HT-29 (cell line): ENCODE measurements at regions not wholly inside any gene's neighbourhood (a gene's known extent, or its start where the extent isn't known, plus 50 kb on each side); places are given as distances from the start of the nearest gene placed in this dataset.

Experiments
- DNase-seq: peaks from one replicate; pipeline ENCODE4 v3.0.0-alpha.2; 2015; ENCODE audit warnings: low spot score

DNA sequence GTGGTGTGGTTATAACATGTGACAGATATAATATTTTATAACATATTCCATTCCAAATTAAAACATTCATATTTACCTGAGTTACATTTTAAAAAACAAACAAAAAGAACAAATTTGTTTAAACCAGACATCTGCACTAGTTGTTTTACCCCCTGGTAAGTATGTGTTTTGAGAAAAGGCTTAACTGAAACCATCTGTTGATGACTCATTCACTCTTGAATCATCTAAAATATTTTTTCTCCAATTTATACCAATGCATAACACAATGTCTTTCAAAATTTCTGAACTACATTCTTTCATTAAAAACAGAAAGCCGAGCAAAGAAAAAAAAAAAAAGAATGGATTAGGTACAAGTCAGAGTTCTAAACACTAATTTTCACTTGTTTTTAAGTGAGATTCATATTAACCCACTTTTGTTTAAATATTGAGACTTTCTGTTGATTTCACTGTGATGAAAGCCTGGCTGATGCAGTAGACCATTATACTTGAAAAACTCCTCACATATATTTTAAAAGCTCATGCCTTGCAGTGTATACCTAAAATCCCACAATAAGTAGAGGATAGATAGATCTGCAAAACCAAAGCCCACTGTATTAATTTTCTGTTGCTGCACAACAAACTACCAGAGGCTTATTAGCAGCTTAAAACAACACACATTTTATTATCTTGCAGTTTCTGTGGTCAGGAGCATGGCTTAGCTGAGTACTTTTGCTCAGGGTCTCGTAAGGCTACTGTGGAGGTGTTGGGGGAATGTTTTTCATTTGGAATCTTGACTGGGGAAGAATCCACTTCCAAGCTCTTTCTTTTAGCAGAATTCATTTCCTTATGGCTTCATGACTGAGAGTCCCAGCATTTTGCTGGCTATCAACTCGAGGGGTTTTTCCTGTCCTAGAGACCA lies 221.5 kb downstream of the PCDH18 start:
- no peak for DNase-seq

DNA sequence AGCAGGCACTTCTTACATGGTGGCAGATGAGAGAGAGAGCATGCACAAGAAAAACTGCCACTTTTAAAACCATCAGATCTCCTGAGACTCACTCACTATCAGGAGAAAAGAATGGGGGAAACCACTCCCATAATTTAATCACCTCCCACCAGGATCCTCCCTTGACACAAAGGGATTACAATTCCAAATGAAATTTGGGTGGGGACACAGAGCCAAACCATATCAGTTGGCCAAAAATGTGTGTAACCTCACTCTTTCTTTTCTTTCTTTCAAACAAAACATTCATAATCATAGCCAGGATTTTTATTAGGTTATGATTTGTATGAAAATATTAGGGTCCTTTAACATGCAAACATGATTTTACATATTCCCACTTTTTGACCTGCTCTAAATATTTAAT lies 222.1 kb downstream of the PCDH18 start:
- DNase-seq = no peak

DNA sequence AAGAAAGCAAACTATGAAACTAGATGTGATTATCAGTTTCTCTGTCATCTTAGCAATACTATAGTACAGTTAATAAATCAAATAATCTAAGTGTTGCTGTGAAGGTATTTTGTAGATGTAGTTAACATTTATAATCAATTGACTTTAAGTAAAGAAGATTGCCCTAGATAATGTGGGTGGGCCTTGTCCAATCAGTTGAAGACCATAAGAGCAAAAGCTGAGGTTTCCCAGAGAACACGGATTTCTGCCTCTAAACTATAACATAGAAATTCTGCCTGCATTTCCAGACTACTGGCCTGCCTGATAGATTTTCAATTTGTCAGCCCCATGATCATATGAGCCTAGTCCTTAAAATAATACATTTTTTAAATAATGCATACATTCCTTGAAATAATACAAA lies 222.9 kb downstream of the PCDH18 start:
- no peak for DNase-seq

DNA sequence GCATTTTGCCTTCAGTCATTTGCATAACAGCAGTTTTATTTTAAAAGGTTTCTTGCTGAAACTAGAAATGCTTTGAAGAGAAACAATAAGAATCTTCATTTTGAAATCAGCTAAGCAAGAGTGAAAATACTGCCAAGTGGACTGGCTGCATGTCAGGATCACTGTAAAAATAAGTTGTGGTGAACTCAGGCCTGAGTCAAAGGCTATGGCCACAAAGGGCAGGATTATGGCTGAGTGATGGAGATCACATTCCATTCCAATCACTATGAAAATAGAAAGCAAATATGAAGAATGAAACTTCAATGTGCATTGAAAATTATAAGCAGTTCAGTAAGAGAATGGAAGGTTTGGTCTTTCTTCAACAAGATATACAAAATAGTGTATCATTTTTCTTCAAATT lies 224.5 kb downstream of the PCDH18 start:
- DNase-seq = no peak

DNA sequence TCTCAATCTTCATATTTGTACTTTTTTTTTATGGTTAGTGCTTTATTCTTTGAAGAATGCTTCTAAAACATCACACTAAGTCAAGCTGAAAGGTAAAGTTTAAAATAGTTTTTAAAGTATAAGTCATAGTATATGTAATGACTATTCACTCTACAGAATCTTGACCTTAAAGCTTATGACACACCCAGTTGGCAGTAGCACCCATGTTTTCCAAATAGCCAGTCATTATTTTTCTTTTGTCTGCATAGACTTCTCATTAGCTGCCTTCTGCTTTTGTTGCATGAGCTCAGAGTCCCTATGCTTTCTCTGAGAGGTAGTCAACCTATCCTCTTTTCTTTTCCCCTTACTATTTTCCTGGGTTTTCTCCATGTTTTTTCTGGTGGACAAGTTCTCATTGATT lies 231.5 kb downstream of the PCDH18 start:
- DNase-seq = no peak

DNA sequence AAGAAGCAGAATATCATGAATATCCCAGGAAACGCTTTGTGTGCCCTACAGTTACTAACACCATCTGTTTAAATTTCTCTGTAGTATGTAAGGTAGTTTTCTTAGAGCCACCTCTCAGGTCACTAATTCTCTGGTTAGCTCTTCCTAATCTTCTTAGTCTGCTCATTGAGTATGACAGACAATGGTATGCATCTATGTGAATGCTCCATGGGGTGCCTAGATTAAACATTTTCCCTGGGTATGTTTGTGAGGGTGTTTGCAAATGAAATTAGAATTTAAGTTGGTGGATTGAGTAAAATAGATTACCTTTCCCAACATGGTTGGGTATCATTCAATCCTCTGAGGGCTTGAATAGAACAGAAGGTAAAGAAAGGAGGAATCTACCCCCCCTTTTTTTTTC lies 233.0 kb downstream of the PCDH18 start:
- DNase-seq = no peak

DNA sequence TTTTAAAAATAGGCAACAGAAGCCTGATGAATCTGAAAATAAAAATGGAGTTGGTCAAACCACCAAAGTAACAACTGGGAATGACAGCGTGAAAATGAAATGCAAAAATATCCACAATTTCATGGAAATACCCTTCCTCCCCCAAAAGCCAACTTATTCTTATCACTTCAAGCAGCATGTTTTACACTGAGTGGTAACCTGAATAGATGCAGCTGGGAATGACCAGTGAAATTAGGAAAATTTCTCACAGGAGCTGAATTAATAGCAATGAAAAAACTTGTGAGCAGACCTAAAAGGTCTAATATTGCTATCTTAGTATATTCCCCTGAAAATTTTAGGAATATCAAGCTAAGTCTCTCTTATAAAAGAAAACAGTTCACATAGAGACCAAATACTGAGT lies 239.0 kb downstream of the PCDH18 start:
- DNase-seq = no peak

DNA sequence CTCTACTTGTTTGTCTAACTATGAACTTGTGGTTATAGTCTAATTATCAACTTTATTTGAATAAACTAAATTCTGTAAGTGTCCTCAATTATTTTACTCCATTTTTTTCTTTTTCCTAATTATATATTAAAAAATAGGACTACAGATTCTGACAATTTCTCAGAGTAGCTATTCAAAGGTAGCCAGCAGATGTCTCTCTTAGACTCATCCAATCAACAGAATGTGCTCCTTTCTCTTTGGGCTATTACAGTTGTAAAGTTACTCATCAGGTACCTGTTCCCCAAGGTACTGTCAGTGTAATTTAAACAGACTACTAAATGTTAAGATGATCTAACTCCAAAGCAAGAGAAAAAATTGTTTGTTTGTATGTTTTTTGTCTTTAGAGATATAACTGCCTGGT lies 248.6 kb downstream of the PCDH18 start:
- no peak for DNase-seq

DNA sequence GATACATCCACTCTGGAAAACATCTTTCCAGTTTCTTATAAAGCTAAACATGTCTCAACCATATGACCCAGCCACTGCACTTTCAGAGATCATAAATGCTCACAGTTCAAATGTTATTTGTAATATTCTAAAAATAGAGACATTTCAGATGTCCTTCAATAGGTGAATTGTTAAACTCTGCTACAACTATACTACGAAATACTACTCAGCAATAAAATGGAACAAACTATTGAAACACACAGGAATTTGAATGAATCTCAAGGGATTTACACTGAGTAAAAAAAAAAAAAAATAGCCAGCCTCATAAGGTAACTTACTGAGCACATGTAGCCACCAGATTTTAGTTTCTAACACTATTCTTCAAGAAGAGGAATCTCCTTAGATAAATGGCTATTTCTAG lies 253.9 kb downstream of the PCDH18 start:
- no peak for DNase-seq

DNA sequence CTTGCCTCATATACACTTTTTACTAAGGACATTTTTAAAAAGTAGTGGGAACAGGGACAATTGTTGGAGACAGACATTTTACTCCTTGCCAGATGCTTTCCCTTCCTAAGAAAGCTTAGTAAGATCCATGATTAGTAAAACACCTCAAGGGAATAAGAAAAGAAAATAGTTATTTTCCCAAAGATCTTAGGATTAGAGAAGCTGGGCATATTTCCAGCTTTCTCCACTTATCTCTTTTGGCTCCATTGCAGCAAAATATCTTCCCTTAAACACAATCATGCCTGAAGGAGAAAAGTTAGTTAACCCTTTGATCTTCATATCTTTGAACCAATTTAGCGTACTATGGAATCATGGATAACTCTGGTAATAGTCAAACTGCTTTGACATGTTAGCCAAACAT lies 257.9 kb downstream of the PCDH18 start:
- DNase-seq = no peak

DNA sequence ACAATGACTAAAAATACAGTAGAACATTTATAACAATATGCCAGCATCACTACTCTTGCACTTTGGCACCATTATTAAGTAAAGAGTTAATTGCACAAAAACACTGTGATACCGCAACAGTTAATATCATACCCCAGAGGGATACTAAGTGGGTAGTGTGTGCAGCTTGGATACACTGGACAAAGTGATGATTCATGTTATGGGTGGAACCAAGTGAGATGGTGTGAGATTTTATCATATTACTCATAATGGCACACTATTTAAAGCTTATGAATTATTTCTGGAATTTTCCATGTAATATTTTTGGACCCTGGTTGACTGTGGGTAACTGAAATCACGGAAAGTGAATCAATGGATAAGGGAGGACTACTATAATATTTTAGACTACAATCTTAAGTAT lies 265.3 kb downstream of the PCDH18 start:
- no peak for DNase-seq

DNA sequence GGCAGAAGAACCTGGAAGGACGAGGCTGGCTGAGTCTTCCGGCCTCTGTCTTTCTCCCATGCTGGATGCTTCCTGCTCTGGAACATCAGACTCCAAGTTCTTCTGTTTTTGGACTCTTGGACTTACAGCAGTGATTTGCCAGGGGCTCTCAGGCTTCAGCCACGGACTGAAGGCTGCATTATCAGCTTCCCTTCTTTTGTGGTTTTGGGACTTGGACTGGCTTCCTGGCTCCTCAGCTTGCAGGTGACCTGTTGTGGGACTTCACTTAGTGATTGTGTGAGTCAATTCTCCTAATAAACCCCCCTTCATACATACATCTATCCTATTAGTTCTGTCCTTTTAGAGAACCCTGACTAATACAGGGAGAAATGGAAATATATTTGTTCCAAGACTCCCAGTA lies 265.8 kb downstream of the PCDH18 start:
- DNase-seq = no peak

DNA sequence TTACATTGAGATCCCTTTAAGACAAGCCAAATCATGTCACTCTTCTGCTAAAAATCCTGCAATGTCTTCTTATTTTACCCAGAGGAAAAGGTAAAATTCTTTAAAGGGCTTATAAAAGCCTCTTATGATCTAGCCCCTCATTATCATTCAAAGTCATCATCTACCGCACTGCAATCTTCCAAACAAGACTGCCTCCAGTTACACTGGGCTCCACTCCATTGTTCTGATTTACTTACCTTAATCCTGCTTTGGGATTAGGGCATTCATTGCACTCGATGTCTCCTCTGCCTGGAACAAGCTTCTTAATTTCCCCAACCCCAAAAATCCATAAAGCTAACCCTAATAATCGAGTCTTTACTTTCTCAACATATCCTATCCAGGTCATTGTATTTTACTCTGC lies 269.1 kb downstream of the PCDH18 start:
- DNase-seq = no peak

DNA sequence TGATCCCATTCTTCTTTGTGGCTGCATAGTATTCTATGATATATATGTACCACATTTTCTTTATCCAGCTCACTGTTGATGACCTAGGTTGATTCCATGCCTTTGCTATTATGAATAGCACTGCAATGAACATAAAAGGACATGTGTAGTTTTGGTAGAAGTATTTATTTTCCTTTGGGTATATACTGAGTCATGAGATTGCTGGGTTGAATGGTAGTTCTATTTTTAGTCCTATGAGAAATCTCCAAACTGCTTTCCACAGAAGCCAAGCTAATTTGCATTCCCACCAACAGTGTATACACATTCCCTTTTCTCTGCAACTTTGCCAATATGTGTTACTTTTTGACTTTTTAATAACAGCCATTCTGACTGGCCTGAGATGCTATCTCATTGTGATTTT lies 278.3 kb downstream of the PCDH18 start:
- no peak for DNase-seq

DNA sequence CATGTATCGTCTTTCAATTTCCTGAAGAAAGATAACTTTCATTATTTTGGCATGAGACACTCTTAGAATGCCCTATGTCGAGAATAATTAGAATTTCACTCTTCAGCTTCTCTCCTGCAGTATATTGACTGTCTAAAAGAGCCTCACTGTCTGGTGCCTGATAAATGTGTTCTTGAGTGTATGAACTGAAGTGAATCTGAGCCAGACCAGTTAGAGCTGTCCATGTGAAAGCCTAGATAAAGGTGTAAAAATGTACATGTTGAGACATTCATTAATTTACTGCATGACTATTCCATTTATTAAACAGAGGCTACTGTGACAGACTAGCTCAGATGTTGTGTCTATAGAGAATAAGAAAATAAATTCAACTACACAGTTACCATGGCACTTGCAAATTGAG lies 283.2 kb downstream of the PCDH18 start:
- DNase-seq = no peak

DNA sequence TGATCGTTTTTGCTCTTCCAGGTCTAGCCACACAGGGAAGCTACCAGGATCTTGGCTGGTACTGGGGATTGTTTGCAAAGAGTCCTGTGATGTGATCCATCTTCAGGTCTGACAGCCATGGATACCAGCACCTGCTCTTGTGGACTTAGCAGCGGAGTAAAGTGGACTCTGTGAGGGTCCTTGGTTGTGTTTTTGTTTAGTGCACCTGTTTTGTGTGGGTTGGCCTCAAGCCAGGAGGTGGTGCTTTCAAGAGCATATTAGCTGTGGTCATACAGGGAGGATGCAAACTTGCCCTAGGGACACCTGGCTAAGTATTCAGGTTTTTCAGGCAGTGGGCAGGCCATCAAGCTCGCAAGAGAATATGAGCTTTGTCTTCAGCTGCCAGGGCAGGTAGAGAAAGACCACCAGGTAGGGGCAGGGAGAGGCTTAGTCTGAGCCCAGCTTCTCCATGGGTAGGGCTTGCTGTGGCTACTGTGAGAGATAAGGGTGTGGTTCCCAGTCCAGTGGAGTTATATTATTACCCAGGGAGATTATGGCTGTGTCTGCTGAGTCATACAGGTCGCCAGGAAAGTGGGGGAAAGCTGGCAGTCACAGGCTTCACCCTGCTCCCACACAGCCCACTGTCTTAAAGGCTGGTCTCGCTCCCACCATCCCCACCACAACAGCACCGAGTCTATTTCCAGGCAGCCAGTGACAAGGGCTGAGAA lies 293.7 kb downstream of the PCDH18 start:
- no peak for DNase-seq

DNA sequence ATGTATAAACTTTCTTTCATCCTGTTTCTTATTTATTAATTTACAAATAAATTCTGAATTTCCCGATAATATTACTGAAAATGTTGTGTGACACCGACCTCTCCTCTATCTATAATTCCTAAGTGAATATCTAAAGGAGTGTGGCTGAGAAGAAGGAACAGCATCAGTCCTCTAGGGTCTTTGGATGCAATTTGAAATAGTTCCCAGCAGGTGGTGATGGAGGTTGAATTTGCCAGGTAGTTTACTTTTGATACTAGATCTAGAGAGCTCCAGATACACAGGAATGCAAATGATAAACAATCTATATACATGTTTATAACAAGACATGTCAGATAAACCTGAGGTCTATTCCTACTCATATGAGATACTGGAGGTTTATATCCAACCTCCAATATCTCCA lies 305.4 kb downstream of the PCDH18 start:
- peak; percentile 39 for DNase-seq

DNA sequence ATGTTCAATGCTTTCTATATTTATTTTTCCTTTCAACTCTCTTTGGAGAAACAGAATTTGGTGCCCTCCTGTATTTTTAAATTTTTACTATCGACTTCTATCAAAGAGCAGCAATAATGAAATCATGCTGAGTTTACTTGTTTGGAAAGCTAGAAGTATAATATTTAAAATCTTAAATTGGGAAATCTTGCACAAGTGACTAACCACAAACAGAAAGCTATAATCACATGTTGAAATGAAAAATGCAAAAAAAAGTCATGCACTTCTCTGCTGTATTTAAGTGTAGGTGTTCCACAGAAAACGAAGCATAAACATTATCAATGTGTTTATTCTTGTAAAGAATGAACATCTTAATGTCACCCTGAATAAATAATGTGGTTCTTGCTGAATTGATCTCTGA lies 306.1 kb downstream of the PCDH18 start:
- no peak for DNase-seq

DNA sequence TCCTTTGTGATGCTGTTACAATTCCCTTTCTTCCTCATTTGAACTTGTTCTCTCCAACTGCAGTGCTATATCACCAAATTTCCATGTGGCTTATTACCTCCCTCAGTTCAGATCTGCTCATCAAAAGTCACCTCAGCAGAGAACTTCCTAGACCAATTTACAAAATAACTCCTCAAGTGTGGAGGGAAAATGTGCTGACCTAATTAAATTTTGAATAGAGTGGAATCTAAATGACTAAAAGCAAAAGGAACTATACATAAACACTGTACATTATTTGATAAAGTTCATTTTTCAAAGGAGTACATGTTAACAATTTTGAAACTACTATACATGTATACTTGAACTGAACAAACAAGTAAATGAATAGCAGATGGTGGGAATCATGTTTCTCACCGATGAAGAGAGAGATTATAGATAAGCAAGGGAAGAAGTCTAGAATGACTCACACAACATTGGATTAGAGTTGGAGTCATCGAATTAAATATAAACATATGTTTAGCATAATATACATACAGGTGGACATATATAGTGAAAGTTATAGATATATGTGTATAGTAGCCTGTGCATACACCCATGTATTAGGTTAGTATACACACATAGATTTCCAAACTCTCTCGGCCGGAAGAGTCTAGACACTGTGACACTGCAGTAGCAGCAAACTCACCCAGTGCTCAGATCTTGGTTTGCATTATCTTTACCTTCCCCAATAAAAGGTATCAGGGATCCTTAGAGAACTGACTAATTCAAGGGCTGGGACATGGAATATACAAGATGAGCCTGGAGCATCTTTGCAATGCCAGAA lies 318.7 kb downstream of the PCDH18 start:
- DNase-seq = no peak

DNA sequence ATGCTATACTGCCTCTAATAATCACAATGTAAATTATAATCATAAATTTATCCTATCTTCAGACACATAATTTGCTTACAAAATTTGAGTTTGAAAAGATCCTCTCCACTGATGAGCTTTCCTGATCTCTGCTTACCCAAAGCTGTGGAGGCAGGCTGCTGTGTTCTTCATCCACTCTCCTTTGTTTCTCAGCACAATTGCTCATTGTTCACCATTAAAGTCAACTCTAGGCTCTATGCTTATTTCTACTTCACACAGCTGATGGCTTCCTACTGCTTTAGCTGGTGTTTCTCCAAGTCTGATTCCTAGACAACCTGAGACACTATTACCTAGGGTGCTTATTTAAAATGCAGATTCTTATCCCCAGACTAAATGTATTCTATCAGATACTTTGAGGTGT lies 319.7 kb downstream of the PCDH18 start:
- DNase-seq = no peak

DNA sequence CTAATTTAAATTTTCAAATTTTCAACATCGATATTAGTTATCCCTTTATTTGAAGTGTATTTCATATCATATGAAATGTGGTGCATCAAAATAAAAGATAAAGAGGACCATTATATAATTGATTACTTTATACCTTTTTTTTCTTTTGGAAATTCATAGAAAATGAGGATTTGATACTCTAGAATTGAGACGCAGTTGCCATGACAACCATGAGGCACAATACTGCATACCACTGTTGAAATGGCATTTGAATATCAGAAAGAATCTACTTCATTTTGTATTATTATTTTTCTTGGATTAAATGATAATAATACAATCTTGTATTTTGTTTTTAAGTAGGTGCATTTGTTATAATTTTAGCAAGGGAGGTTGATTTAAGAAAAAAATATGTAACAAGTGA lies 323.1 kb downstream of the PCDH18 start:
- no peak for DNase-seq

DNA sequence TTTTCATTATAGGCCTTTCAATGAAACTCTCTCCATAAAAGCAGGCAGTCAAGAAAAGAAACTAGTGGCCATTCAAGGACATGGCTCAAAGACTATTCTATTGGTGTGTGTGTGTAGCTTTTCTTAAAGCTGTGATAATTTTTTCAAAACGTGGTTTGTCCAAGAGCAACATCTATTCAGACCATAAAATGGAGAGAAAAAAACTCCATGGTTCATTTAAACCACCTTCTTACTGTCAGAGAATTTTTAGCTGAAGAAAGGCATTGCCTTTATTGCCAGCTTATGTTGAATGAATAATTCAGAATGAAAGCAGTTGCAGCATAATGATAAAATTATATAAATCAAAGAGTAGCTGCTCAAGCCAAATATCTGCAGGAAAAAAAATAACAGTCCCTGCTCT lies 325.5 kb downstream of the PCDH18 start:
- no peak for DNase-seq
